ENCODE measurements at regions not wholly inside any gene's neighbourhood (a gene's known extent, or its start where the extent isn't known, plus 50 kb on each side); places are given as distances from the start of the nearest gene placed in this dataset.
"Not testable (repeated sequence)": the region's sequence is repeated elsewhere in the genome, so short reads cannot be mapped to it uniquely, and the experiment has no call there.

GRCh38 chr2:8382485-8382884 lies 299.4 kb upstream of the ID2 start:
- DNase-seq (no peak), ATAC-seq (ENCODE audit: low read depth) (no peak)
- CTCF ChIA-PET: no interaction called here
- intact Hi-C loops (cut with micrococcal nuclease): no loop called here
- POLR2A ChIA-PET: no interaction called here
- no peak for TF ChIP-seq CTCF (IDR thresholded peaks at IDR 0.05)
- Mint-ChIP-seq H3K27ac (no peak overlapping the region), H3K4me3 (no peak overlapping the region), H3K9me3 (no peaks in the 10 kb centered on the region), H3K36me3 (ENCODE audit: low read depth) (no peaks in the 10 kb centered on the region), H3K27me3 (peaks cover 35% of the 10 kb centered on the region), H3K4me1 (peaks cover 8% of the 10 kb centered on the region)

- H3K4me3 Mint-ChIP-seq; POLR2A ChIA-PET; H3K4me1 Mint-ChIP-seq; intact Hi-C loops (cut with micrococcal nuclease); DNase-seq; H3K36me3 Mint-ChIP-seq (ENCODE audit: low read depth); CTCF ChIA-PET; ATAC-seq (ENCODE audit: low read depth); H3K9me3 Mint-ChIP-seq; H3K27ac Mint-ChIP-seq: not testable (repeated sequence)
- peaks cover 22% of the 10 kb centered on the region for H3K27me3 Mint-ChIP-seq
Measured at GRCh38 chr2:8386748-8387147, 295.1 kb upstream of the ID2 start.

GRCh38 chr2:8388781-8389180 lies 293.1 kb upstream of the ID2 start:
- DNase-seq: no peak
- no peak for TF ChIP-seq CTCF (IDR thresholded peaks at IDR 0.05)
- H3K36me3 Mint-ChIP-seq (ENCODE audit: low read depth): no peaks in the 10 kb centered on the region
- intact Hi-C loops (cut with micrococcal nuclease): no loop called here
- CTCF ChIA-PET: no interaction called here
- no peak overlapping the region for H3K27ac Mint-ChIP-seq
- peaks cover 27% of the 10 kb centered on the region for H3K27me3 Mint-ChIP-seq
- ATAC-seq (ENCODE audit: low read depth): no peak
- H3K4me3 Mint-ChIP-seq: no peak overlapping the region
- no peaks in the 10 kb centered on the region for H3K4me1 Mint-ChIP-seq
- H3K9me3 Mint-ChIP-seq: no peaks in the 10 kb centered on the region
- POLR2A ChIA-PET: no interaction called here

- intact Hi-C loops (cut with micrococcal nuclease): no loop called here
- no peaks in the 10 kb centered on the region for H3K4me1 Mint-ChIP-seq
- H3K9me3 Mint-ChIP-seq: no peaks in the 10 kb centered on the region
- DNase-seq: no peak
- ChIA-PET CTCF (no interaction called here), POLR2A (interaction anchor here (0.6 kb wide), 1 partner anchor 293 kb away, joined by 6 read pairs; no protein-coding TSS in a partner anchor)
- no peak overlapping the region for H3K4me3 Mint-ChIP-seq
- no peak overlapping the region for H3K27ac Mint-ChIP-seq
- no peaks in the 10 kb centered on the region for H3K36me3 Mint-ChIP-seq (ENCODE audit: low read depth)
- no peak for ATAC-seq (ENCODE audit: low read depth)
- no peak for TF ChIP-seq CTCF (IDR thresholded peaks at IDR 0.05)
- peaks cover 24% of the 10 kb centered on the region for H3K27me3 Mint-ChIP-seq
Measured at GRCh38 chr2:8389431-8390108, 292.3 kb upstream of the ID2 start.

- intact Hi-C loops (cut with micrococcal nuclease): no loop called here
- ChIA-PET CTCF (no interaction called here), POLR2A (no interaction called here)
- no peak for TF ChIP-seq CTCF (IDR thresholded peaks at IDR 0.05)
- Mint-ChIP-seq H3K9me3 (no peaks in the 10 kb centered on the region), H3K27ac (no peak overlapping the region), H3K4me1 (no peaks in the 10 kb centered on the region), H3K36me3 (ENCODE audit: low read depth) (no peaks in the 10 kb centered on the region), H3K4me3 (no peak overlapping the region), H3K27me3 (peaks cover 31% of the 10 kb centered on the region)
- DNase-seq: no peak
- no peak for ATAC-seq (ENCODE audit: low read depth)
Measured at GRCh38 chr2:8391126-8391525, 290.7 kb upstream of the ID2 start.

GRCh38 chr2:8391584-8391983 lies 290.3 kb upstream of the ID2 start:
- no peak overlapping the region for H3K27ac Mint-ChIP-seq
- no peaks in the 10 kb centered on the region for H3K36me3 Mint-ChIP-seq (ENCODE audit: low read depth)
- ATAC-seq (ENCODE audit: low read depth): no peak
- intact Hi-C loops (cut with micrococcal nuclease): no loop called here
- H3K9me3 Mint-ChIP-seq: no peaks in the 10 kb centered on the region
- DNase-seq: no peak
- H3K4me1 Mint-ChIP-seq: no peaks in the 10 kb centered on the region
- H3K27me3 Mint-ChIP-seq: peaks cover 31% of the 10 kb centered on the region
- no peak overlapping the region for H3K4me3 Mint-ChIP-seq
- ChIA-PET CTCF (no interaction called here), POLR2A (no interaction called here)
- TF ChIP-seq CTCF (IDR thresholded peaks at IDR 0.05): no peak

All from activated B cell treated with CpG ODN at 0.5 μM for 24 hours (primary cell).